IPS DF 6.9 (cell line): ENCODE measurements at regions not wholly inside any gene's neighbourhood (a gene's known extent, or its start where the extent isn't known, plus 50 kb on each side); places are given as distances from the start of the nearest gene placed in this dataset.

ENCODE experiments used
- DNase-seq: peaks from one replicate; pipeline ENCODE4 v3.0.0-alpha.2; 2013; ENCODE audit warnings: low read depth, low spot score
- H3K27ac ChIP-seq: one replicate; pipeline ENCODE4 v1.5.1; 2013; ENCODE audit warnings: low read length, control low read depth
- H3K27me3 ChIP-seq: 2 replicates; pipeline ENCODE4 v1.6.1; 2013; ENCODE audit warnings: mild to moderate bottlenecking, low read length; ENCODE audit not compliant: control insufficient read depth, insufficient read depth
- H3K36me3 ChIP-seq: 2 replicates; pipeline ENCODE4 v1.6.1; 2013; ENCODE audit warnings: low read length; ENCODE audit not compliant: control insufficient read depth, insufficient read depth
- H3K4me1 ChIP-seq: 2 replicates; pipeline ENCODE4 v1.6.1; 2013; ENCODE audit warnings: low read length; ENCODE audit not compliant: control insufficient read depth, insufficient read depth
- H3K4me3 ChIP-seq: 2 replicates; pipeline ENCODE4 v1.5.1; 2013; ENCODE audit warnings: mild to moderate bottlenecking, low read length
- H3K9me3 ChIP-seq: 2 replicates; pipeline ENCODE4 v1.6.1; 2013; ENCODE audit warnings: low read length, inconsistent platforms; ENCODE audit not compliant: control insufficient read depth, insufficient read depth
- WGBS: extraction: QIAGEN DNeasy Blood & Tissue Kit; methylation state at CpG from one replicate; pipeline ENCODE4 v1.1.7; 2013; ENCODE audit warnings: mixed read lengths, missing lambda C conversion rate; ENCODE audit not compliant: insufficient read length, insufficient coverage; 5-methylcytosine and 5-hydroxymethylcytosine counted together

DNA sequence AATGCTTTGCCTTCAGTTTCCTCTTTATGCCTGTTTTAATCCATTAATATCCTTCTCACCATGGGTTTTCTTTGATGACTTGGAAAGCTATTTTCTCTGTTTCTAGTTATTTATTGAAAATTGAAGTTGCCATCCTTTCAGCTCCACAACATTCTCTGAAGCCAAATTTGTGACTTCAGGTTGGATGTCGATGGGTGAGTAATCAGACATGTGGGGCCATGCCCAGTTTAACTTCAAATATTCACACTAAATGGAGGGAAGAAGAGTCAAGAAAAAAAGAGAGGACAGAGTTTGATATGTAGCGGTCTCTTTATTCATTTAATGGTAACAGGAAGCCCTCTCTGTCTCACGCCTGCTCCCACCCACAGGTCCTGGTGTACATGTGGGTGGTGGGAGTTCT, 89.1 kb upstream of the RIPOR2 start:
- WGBS = no CpG with 5 or more reads among the region's 3 CpGs
- Histone ChIP-seq H3K27me3 (no peaks in the 10 kb centered on the region), H3K4me3 (no peak overlapping the region), H3K36me3 (no peaks in the 10 kb centered on the region), H3K27ac (no peak overlapping the region), H3K4me1 (no peaks in the 10 kb centered on the region), H3K9me3 (no peaks in the 10 kb centered on the region)
- no peak for DNase-seq

GRCh38 chr6:25025248-25025918, 89.6 kb upstream of the RIPOR2 start:
- Histone ChIP-seq H3K9me3 (no peaks in the 10 kb centered on the region), H3K27me3 (no peaks in the 10 kb centered on the region), H3K4me3 (no peak overlapping the region), H3K27ac (no peak overlapping the region), H3K36me3 (no peaks in the 10 kb centered on the region), H3K4me1 (no peaks in the 10 kb centered on the region)
- no CpG with 5 or more reads among the region's 4 CpGs for WGBS
- DNase-seq = no peak

- no peak for DNase-seq
- no peak overlapping the region for H3K27ac ChIP-seq
These were observed 90.2 kb upstream of the RIPOR2 start for GRCh38 chr6:25025919-25026301.

GRCh38 chr6:25026723-25027122, 91.0 kb upstream of the RIPOR2 start:
- no peaks in the 10 kb centered on the region for H3K4me1 ChIP-seq
- no peaks in the 10 kb centered on the region for H3K9me3 ChIP-seq
- H3K4me3 ChIP-seq = no peak overlapping the region
- WGBS = no CpG with 5 or more reads among the region's 2 CpGs
- no peak overlapping the region for H3K27ac ChIP-seq
- H3K36me3 ChIP-seq = no peaks in the 10 kb centered on the region
- H3K27me3 ChIP-seq = no peaks in the 10 kb centered on the region
- no peak for DNase-seq

More at GRCh38 chr6:25025919-25026301, 90.2 kb upstream of the RIPOR2 start:
- H3K36me3 ChIP-seq = no peaks in the 10 kb centered on the region
- no peaks in the 10 kb centered on the region for H3K27me3 ChIP-seq
- H3K4me3 ChIP-seq = no peak overlapping the region
- WGBS = no CpG with 5 or more reads among the region's 2 CpGs
- H3K4me1 ChIP-seq = no peaks in the 10 kb centered on the region
- H3K9me3 ChIP-seq = no peaks in the 10 kb centered on the region

DNA sequence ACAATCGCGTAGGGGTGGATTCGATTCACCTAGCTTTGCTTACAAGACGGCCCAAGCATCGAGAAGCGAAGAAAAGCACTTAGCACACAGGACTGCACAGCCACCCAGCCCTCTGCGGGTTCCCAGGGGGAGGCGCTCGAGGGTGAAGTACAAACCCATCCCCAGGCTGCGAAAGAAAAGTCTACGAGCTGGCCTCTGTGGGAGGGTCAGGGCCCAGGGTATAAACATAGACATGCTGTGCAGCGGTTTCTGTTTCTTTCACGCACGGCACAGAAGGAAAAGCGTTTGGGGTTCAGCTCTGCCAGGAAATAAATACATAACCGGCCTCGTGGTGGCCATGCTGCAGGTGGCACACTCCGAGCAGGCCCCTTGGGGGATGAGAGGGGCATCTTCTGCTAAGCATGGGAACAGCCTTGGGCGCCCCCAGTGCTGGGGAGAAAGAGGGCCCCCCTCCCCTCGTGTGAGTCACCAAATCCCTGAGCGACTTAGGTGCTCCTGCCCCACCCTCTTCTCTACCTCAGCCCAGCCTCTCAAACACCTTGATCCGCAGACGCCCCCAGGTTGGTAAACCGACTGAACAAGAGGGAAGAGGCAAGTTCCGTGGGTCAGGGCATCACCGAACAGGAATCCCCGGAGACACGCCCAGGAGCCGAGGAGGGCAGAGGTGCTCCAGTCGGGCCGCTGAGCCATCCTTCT, 91.6 kb upstream of the RIPOR2 start:
- no peaks in the 10 kb centered on the region for H3K27me3 ChIP-seq
- no peak overlapping the region for H3K4me3 ChIP-seq
- WGBS = no CpG with 5 or more reads among the region's 31 CpGs
- no peaks in the 10 kb centered on the region for H3K4me1 ChIP-seq
- H3K9me3 ChIP-seq = no peaks in the 10 kb centered on the region
- no peak overlapping the region for H3K27ac ChIP-seq
- H3K36me3 ChIP-seq = no peaks in the 10 kb centered on the region
- no peak for DNase-seq

GRCh38 chr6:25028328-25028727, 92.6 kb upstream of the RIPOR2 start:
- no peaks in the 10 kb centered on the region for H3K9me3 ChIP-seq
- no peaks in the 10 kb centered on the region for H3K36me3 ChIP-seq
- DNase-seq = no peak
- WGBS = no CpG with 5 or more reads among the region's 1 CpG
- no peak overlapping the region for H3K27ac ChIP-seq
- H3K27me3 ChIP-seq = no peaks in the 10 kb centered on the region
- no peak overlapping the region for H3K4me3 ChIP-seq
- H3K4me1 ChIP-seq = no peaks in the 10 kb centered on the region

DNA sequence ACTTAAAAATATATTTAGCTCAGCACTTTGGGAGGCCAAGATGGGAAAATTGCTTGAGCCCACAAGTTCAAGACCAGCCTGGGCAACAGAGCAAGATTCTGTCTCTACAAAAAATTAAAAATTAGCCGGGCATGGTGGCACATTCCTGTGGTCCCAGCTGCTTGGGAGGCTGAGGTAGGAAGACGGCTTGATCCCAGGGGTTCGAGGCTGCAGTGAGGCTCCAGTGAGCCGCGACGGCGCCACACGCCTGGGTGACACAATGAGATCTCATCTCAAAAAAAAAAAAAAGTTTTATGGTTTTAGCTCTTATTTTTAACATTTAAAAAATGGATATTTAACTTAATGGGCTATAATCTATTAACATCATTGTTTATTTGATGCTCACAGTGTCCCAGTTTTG, 97.2 kb upstream of the RIPOR2 start:
- Histone ChIP-seq H3K4me1 (no peaks in the 10 kb centered on the region), H3K36me3 (no peaks in the 10 kb centered on the region), H3K27ac (no peak overlapping the region), H3K27me3 (no peaks in the 10 kb centered on the region), H3K9me3 (no peaks in the 10 kb centered on the region), H3K4me3 (no peak overlapping the region)
- no peak for DNase-seq
- WGBS = no CpG with 5 or more reads among the region's 8 CpGs

DNA sequence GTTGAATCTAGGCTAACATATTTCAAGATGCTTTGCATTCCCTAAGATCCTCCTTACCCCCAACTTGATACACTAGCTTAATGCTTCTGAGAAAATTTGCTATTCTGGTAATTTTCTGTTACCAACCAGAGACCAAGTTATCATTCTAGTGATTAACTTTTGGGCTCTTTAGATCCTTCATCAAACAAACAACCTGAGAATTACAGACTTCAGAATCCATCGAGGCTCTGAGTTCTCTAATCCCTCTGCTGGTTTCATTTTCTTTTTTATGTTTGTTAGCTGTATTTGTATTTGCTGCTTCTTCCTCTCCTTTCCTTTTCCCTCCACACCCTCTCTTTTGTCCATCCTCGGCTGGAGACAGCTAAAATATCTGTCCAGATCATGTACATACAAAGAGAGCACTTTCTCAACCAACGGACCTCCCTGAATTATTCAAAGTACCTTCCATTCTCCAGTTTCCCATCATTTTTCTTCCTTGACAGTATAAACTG, 98.7 kb upstream of the RIPOR2 start:
- no CpG with 5 or more reads among the region's 3 CpGs for WGBS
- no peak for DNase-seq
- Histone ChIP-seq H3K4me1 (no peaks in the 10 kb centered on the region), H3K9me3 (no peaks in the 10 kb centered on the region), H3K27me3 (no peaks in the 10 kb centered on the region), H3K4me3 (no peak overlapping the region), H3K27ac (no peak overlapping the region), H3K36me3 (no peaks in the 10 kb centered on the region)

- WGBS = no CpG with 5 or more reads among the region's 3 CpGs
- Histone ChIP-seq H3K27me3 (no peaks in the 10 kb centered on the region), H3K9me3 (no peaks in the 10 kb centered on the region), H3K4me3 (no peak overlapping the region), H3K4me1 (no peaks in the 10 kb centered on the region), H3K27ac (no peak overlapping the region), H3K36me3 (no peaks in the 10 kb centered on the region)
- DNase-seq = no peak
These were observed 99.4 kb upstream of the RIPOR2 start for GRCh38 chr6:25035174-25035511.

GRCh38 chr6:25035512-25036435, 100.0 kb upstream of the RIPOR2 start:
- no peak for DNase-seq
- Histone ChIP-seq H3K4me3 (no peak overlapping the region; the same call in 1 of the 2 replicates), H3K9me3 (no peaks in the 10 kb centered on the region), H3K27ac (no peak overlapping the region), H3K27me3 (no peaks in the 10 kb centered on the region), H3K36me3 (no peaks in the 10 kb centered on the region), H3K4me1 (no peaks in the 10 kb centered on the region)
- WGBS = no CpG with 5 or more reads among the region's 16 CpGs
